MM.1S (cell line): ENCODE measurements at regions not wholly inside any gene's neighbourhood (a gene's known extent, or its start where the extent isn't known, plus 50 kb on each side); places are given as distances from the start of the nearest gene placed in this dataset.

Experiments used
- DNase-seq: peaks from one replicate; pipeline ENCODE4 v3.0.0-alpha.2; 2015
- H2AFZ ChIP-seq: fragments of 300-600 bp; sonication (generic); 2 replicates; pipeline ENCODE4 v1.6.0; 2016; ENCODE audit warnings: antibody characterized with exemption, low read length
- H3F3A ChIP-seq: fragments of 300-600 bp; sonication (generic); 2 replicates; pipeline ENCODE4 v1.6.1; 2016; ENCODE audit warnings: mild to moderate bottlenecking, antibody characterized with exemption, low read length, moderate library complexity, mixed read lengths; ENCODE audit not compliant: insufficient read depth
- H3K27ac ChIP-seq: fragments of 300-600 bp; sonication (generic); 2 replicates; pipeline ENCODE4 v1.5.1; 2016; ENCODE audit warnings: mild to moderate bottlenecking, low read length
- H3K27me3 ChIP-seq: fragments of 300-600 bp; sonication (generic); replicated peaks from 2 replicates; pipeline ENCODE4 v1.6.0; 2016; ENCODE audit warnings: low read length; ENCODE audit not compliant: insufficient read depth
- H3K36me3 ChIP-seq: fragments of 300-600 bp; sonication (generic); replicated peaks from 2 replicates; pipeline ENCODE4 v1.6.1; 2016; ENCODE audit warnings: mild to moderate bottlenecking, low read length, mixed read lengths; ENCODE audit not compliant: insufficient read depth
- H3K4me1 ChIP-seq: fragments of 300-600 bp; sonication (generic); 2 replicates; pipeline ENCODE4 v1.6.1; 2016; ENCODE audit warnings: low read length, mixed read lengths
- H3K4me2 ChIP-seq: fragments of 300-600 bp; sonication (generic); 2 replicates; pipeline ENCODE4 v1.6.0; 2016; ENCODE audit warnings: low read depth, low read length
- H3K4me3 ChIP-seq: fragments of 300-600 bp; sonication (generic); 2 replicates; pipeline ENCODE4 v1.5.1; 2016; ENCODE audit warnings: low read length, mixed read lengths
- H3K79me2 ChIP-seq: fragments of 300-600 bp; sonication (generic); 2 replicates; pipeline ENCODE4 v1.6.1; 2016; ENCODE audit warnings: mixed run types, low read length, mixed read lengths
- H3K9ac ChIP-seq: fragments of 300-600 bp; sonication (generic); 2 replicates; pipeline ENCODE4 v1.6.1; 2016; ENCODE audit warnings: low read length, mixed read lengths
- H3K9me2 ChIP-seq: fragments of 300-600 bp; sonication (generic); replicated peaks from 2 replicates; pipeline ENCODE4 v1.6.1; 2016; ENCODE audit warnings: mild to moderate bottlenecking, low read length, mixed read lengths; ENCODE audit not compliant: insufficient read depth
- H3K9me3 ChIP-seq: fragments of 300-600 bp; sonication (generic); replicated peaks from 2 replicates; pipeline ENCODE4 v1.6.1; 2016; ENCODE audit warnings: mild to moderate bottlenecking, low read length, mixed read lengths; ENCODE audit not compliant: insufficient read depth
- H4K20me1 ChIP-seq: fragments of 300-600 bp; sonication (generic); 2 replicates; pipeline ENCODE4 v1.6.1; 2016; ENCODE audit warnings: mild to moderate bottlenecking, low read length, moderate library complexity, mixed read lengths; ENCODE audit not compliant: insufficient read depth
- CTCF ChIP-seq: fragments of 300-600 bp; sonication (generic); IDR thresholded peaks from 2 replicates; pipeline ENCODE4 v1.5.1; 2016; ENCODE audit warnings: antibody characterized with exemption, low read length, mixed read lengths
- EZH2 ChIP-seq: fragments of 300-600 bp; sonication (generic); optimal IDR thresholded peaks from 2 replicates; pipeline ENCODE3; 2017; ENCODE audit warnings: low read depth, mild to moderate bottlenecking, antibody characterized with exemption, low read length, mixed read lengths
- EZH2phosphoT487 ChIP-seq: fragments of 300-600 bp; sonication (generic); IDR thresholded peaks from 2 replicates; pipeline ENCODE4 v1.6.1; 2018; ENCODE audit warnings: antibody characterized with exemption, low read length

- H3K27me3 ChIP-seq: no peaks in the 10 kb centered on the region
- H3K79me2 ChIP-seq: no peaks in the 10 kb centered on the region
- H3K4me3 ChIP-seq: no peak overlapping the region
- no peaks in the 10 kb centered on the region for H3K9me2 ChIP-seq
- H3K4me2 ChIP-seq: no peak overlapping the region
- H3F3A ChIP-seq: no peaks in the 10 kb centered on the region
- H3K9ac ChIP-seq: no peak overlapping the region
- no peaks in the 10 kb centered on the region for H3K36me3 ChIP-seq
- H3K9me3 ChIP-seq: no peaks in the 10 kb centered on the region
- H2AFZ ChIP-seq: no peak overlapping the region
- no peak overlapping the region for H3K27ac ChIP-seq
- TF ChIP-seq EZH2phosphoT487 (no peak), CTCF (no peak), EZH2 (no peak)
- no peak for DNase-seq
- no peaks in the 10 kb centered on the region for H4K20me1 ChIP-seq
- H3K4me1 ChIP-seq: no peaks in the 10 kb centered on the region
Observed at GRCh38 chrX:142702749-142703148, 323.0 kb upstream of the SPANXN4 start.

GRCh38 chrX:142688256-142688655 is 337.5 kb upstream of the SPANXN4 start:
- H3K27me3 ChIP-seq: no peaks in the 10 kb centered on the region
- H2AFZ ChIP-seq: no peak overlapping the region
- H3K9ac ChIP-seq: no peak overlapping the region
- no peaks in the 10 kb centered on the region for H3K79me2 ChIP-seq
- TF ChIP-seq EZH2phosphoT487: no peak
- TF ChIP-seq EZH2: no peak
- no peak for TF ChIP-seq CTCF
- no peaks in the 10 kb centered on the region for H3K36me3 ChIP-seq
- no peaks in the 10 kb centered on the region for H4K20me1 ChIP-seq
- no peaks in the 10 kb centered on the region for H3K9me3 ChIP-seq
- H3F3A ChIP-seq: no peaks in the 10 kb centered on the region
- H3K4me1 ChIP-seq: no peaks in the 10 kb centered on the region
- no peak overlapping the region for H3K27ac ChIP-seq
- H3K9me2 ChIP-seq: no peaks in the 10 kb centered on the region
- DNase-seq: no peak
- H3K4me2 ChIP-seq: no peak overlapping the region
- H3K4me3 ChIP-seq: no peak overlapping the region

GRCh38 chrX:142686653-142687283 is 339.0 kb upstream of the SPANXN4 start:
- TF ChIP-seq EZH2 (no peak), EZH2phosphoT487 (no peak), CTCF (no peak)
- Histone ChIP-seq H3K27ac (no peak overlapping the region), H2AFZ (no peak overlapping the region), H3K4me2 (no peak overlapping the region), H3K4me1 (no peaks in the 10 kb centered on the region), H3F3A (no peaks in the 10 kb centered on the region), H3K79me2 (no peaks in the 10 kb centered on the region), H3K27me3 (no peaks in the 10 kb centered on the region), H3K9me2 (no peaks in the 10 kb centered on the region), H3K9me3 (no peaks in the 10 kb centered on the region), H3K9ac (no peak overlapping the region), H4K20me1 (no peaks in the 10 kb centered on the region), H3K36me3 (no peaks in the 10 kb centered on the region), H3K4me3 (no peak overlapping the region)
- no peak for DNase-seq
